ENCODE measurements at regions not wholly inside any gene's neighbourhood (a gene's known extent, or its start where the extent isn't known, plus 50 kb on each side); places are given as distances from the start of the nearest gene placed in this dataset.

DNA sequence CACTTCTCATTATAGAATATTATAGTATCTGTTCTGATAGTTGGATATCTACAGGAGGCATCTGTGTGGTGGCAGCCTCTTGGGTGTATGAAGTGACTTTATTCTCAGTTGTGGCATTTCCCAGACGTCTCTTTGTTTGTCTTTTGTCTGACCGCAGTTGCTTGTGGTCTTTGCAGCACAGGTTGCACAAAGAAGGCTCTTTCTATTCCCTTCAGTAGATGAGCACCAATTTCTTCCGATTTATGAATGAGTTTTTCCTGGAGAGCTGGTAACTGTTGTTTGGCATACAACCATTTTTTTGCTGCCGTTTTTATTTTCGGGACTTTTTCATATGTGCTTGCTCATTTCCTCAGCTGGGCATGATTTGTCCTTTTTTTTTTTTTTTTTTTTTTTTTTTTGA lies 56.4 kb upstream of the MYO10 start:
- TF ChIP-seq, protein P1, sequence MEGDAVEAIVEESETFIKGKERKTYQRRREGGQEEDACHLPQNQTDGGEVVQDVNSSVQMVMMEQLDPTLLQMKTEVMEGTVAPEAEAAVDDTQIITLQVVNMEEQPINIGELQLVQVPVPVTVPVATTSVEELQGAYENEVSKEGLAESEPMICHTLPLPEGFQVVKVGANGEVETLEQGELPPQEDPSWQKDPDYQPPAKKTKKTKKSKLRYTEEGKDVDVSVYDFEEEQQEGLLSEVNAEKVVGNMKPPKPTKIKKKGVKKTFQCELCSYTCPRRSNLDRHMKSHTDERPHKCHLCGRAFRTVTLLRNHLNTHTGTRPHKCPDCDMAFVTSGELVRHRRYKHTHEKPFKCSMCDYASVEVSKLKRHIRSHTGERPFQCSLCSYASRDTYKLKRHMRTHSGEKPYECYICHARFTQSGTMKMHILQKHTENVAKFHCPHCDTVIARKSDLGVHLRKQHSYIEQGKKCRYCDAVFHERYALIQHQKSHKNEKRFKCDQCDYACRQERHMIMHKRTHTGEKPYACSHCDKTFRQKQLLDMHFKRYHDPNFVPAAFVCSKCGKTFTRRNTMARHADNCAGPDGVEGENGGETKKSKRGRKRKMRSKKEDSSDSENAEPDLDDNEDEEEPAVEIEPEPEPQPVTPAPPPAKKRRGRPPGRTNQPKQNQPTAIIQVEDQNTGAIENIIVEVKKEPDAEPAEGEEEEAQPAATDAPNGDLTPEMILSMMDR (IDR thresholded peaks at IDR 0.05): no peak
- TF ChIP-seq EP300 (IDR thresholded peaks at IDR 0.05): no peak
- no peak for TF ChIP-seq POLR2AphosphoS5 (IDR thresholded peaks at IDR 0.05)
- no peak for TF ChIP-seq POLR2A (IDR thresholded peaks at IDR 0.05)

Measured in gastroesophageal sphincter (tissue), 3 donors.